ENCODE measurements at regions not wholly inside any gene's neighbourhood (a gene's known extent, or its start where the extent isn't known, plus 50 kb on each side); places are given as distances from the start of the nearest gene placed in this dataset.

DNA sequence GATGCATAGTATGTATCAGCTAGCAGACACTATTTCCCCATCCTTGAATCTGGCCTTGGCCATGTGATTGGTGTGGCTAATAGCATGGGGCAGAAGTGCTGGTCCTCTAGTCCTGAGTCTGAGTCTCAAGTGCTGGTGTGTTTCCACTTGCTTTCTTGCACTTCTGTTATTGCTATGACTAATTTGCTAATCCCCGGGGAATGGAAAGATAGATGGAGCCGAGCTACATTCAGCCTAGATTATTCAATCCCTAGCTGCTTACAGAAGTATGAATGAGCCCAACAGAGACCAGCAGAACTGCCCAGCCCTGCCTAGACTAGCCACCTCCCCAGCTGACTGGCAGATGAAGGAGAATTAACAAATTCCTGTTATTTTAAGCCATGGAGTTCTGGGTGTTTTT is 53.2 kb upstream of the SYPL1 start (continued):
- TF ChIP-seq, protein P1, sequence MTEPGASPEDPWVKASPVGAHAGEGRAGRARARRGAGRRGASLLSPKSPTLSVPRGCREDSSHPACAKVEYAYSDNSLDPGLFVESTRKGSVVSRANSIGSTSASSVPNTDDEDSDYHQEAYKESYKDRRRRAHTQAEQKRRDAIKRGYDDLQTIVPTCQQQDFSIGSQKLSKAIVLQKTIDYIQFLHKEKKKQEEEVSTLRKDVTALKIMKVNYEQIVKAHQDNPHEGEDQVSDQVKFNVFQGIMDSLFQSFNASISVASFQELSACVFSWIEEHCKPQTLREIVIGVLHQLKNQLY (CRISPR knock-in tag; IDR thresholded peaks at IDR 0.05): no peak
- TF ChIP-seq SOX15 (CRISPR knock-in tag; IDR thresholded peaks at IDR 0.05) (no peak), MXD4 (CRISPR knock-in tag; IDR thresholded peaks at IDR 0.05; ENCODE audit: borderline replicate concordance) (no peak), TEAD4 (CRISPR knock-in tag; IDR thresholded peaks at IDR 0.05) (no peak)
- TF ChIP-seq, protein P2, sequence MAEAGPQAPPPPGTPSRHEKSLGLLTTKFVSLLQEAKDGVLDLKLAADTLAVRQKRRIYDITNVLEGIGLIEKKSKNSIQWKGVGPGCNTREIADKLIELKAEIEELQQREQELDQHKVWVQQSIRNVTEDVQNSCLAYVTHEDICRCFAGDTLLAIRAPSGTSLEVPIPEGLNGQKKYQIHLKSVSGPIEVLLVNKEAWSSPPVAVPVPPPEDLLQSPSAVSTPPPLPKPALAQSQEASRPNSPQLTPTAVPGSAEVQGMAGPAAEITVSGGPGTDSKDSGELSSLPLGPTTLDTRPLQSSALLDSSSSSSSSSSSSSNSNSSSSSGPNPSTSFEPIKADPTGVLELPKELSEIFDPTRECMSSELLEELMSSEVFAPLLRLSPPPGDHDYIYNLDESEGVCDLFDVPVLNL (CRISPR knock-in tag; IDR thresholded peaks at IDR 0.05; ENCODE audit: borderline replicate concordance, low read depth): no peak
- TF ChIP-seq, protein P3, sequence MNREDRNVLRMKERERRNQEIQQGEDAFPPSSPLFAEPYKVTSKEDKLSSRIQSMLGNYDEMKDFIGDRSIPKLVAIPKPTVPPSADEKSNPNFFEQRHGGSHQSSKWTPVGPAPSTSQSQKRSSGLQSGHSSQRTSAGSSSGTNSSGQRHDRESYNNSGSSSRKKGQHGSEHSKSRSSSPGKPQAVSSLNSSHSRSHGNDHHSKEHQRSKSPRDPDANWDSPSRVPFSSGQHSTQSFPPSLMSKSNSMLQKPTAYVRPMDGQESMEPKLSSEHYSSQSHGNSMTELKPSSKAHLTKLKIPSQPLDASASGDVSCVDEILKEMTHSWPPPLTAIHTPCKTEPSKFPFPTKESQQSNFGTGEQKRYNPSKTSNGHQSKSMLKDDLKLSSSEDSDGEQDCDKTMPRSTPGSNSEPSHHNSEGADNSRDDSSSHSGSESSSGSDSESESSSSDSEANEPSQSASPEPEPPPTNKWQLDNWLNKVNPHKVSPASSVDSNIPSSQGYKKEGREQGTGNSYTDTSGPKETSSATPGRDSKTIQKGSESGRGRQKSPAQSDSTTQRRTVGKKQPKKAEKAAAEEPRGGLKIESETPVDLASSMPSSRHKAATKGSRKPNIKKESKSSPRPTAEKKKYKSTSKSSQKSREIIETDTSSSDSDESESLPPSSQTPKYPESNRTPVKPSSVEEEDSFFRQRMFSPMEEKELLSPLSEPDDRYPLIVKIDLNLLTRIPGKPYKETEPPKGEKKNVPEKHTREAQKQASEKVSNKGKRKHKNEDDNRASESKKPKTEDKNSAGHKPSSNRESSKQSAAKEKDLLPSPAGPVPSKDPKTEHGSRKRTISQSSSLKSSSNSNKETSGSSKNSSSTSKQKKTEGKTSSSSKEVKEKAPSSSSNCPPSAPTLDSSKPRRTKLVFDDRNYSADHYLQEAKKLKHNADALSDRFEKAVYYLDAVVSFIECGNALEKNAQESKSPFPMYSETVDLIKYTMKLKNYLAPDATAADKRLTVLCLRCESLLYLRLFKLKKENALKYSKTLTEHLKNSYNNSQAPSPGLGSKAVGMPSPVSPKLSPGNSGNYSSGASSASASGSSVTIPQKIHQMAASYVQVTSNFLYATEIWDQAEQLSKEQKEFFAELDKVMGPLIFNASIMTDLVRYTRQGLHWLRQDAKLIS (CRISPR knock-in tag; IDR thresholded peaks at IDR 0.05; ENCODE audit: borderline replicate concordance): no peak

DNA sequence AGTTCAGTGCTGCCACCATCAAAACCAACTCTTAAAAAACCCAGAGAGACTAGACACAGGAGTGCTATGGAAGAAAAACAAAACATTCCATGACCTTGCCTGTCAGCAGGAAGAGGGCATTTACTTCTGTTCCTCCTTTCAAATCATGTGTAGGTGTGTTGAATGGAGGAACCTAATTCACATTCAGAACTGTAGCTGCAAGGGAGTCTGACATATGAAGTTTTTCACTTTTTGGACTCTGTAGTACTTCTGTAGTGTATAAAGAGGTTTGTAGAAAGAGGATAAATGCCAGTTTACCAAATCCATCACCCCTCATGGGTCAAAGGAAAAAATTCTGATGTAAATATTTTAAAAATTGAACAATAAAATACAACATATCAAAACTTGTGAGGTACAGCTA is 51.1 kb upstream of the SYPL1 start:
- Mint-ChIP-seq H3K4me3 (no peak overlapping the region), H3K27ac (no peak overlapping the region), H3K4me1 (peaks cover 15% of the 10 kb centered on the region), H3K9me3 (peaks cover 23% of the 10 kb centered on the region), H3K27me3 (ENCODE audit: low read depth) (0 out of 2 replicates have a peak, but pooled peaks cover 3% of the 10 kb centered on the region), H3K36me3 (peaks cover 11% of the 10 kb centered on the region)
- ATAC-seq (no peak), DNase-seq (ENCODE audit: low spot score) (no peak)
- POLR2A ChIA-PET: no interaction called here
- CTCF ChIA-PET: interaction anchor here (1.0 to 1.8 kb wide), 2 partner anchors 9 to 14 kb away, joined by 3 to 6 read pairs; no protein-coding TSS in a partner anchor
- TF ChIP-seq, protein P4, sequence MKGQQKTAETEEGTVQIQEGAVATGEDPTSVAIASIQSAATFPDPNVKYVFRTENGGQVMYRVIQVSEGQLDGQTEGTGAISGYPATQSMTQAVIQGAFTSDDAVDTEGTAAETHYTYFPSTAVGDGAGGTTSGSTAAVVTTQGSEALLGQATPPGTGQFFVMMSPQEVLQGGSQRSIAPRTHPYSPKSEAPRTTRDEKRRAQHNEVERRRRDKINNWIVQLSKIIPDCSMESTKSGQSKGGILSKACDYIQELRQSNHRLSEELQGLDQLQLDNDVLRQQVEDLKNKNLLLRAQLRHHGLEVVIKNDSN (CRISPR knock-in tag; IDR thresholded peaks at IDR 0.05): no peak
- TF ChIP-seq CBFB (CRISPR knock-in tag; IDR thresholded peaks at IDR 0.05; ENCODE audit: low read depth): no peak
- TF ChIP-seq, protein P5, sequence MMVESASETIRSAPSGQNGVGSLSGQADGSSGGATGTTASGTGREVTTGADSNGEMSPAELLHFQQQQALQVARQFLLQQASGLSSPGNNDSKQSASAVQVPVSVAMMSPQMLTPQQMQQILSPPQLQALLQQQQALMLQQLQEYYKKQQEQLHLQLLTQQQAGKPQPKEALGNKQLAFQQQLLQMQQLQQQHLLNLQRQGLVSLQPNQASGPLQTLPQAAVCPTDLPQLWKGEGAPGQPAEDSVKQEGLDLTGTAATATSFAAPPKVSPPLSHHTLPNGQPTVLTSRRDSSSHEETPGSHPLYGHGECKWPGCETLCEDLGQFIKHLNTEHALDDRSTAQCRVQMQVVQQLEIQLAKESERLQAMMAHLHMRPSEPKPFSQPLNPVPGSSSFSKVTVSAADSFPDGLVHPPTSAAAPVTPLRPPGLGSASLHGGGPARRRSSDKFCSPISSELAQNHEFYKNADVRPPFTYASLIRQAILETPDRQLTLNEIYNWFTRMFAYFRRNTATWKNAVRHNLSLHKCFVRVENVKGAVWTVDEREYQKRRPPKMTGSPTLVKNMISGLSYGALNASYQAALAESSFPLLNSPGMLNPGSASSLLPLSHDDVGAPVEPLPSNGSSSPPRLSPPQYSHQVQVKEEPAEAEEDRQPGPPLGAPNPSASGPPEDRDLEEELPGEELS (CRISPR knock-in tag; IDR thresholded peaks at IDR 0.05): no peak
- TF ChIP-seq, protein P6, sequence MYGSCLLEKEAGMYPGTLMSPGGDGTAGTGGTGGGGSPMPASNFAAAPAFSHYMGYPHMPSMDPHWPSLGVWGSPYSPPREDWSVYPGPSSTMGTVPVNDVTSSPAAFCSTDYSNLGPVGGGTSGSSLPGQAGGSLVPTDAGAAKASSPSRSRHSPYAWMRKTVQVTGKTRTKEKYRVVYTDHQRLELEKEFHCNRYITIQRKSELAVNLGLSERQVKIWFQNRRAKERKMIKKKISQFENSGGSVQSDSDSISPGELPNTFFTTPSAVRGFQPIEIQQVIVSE (CRISPR knock-in tag; IDR thresholded peaks at IDR 0.05; ENCODE audit: borderline replicate concordance): no peak
- no peak for TF ChIP-seq SOX15 (CRISPR knock-in tag; IDR thresholded peaks at IDR 0.05)
- TF ChIP-seq ZNF423 (CRISPR knock-in tag; IDR thresholded peaks at IDR 0.05): no peak
- TF ChIP-seq HMGA2 (CRISPR knock-in tag; IDR thresholded peaks at IDR 0.05): no peak
- TF ChIP-seq, protein P7, sequence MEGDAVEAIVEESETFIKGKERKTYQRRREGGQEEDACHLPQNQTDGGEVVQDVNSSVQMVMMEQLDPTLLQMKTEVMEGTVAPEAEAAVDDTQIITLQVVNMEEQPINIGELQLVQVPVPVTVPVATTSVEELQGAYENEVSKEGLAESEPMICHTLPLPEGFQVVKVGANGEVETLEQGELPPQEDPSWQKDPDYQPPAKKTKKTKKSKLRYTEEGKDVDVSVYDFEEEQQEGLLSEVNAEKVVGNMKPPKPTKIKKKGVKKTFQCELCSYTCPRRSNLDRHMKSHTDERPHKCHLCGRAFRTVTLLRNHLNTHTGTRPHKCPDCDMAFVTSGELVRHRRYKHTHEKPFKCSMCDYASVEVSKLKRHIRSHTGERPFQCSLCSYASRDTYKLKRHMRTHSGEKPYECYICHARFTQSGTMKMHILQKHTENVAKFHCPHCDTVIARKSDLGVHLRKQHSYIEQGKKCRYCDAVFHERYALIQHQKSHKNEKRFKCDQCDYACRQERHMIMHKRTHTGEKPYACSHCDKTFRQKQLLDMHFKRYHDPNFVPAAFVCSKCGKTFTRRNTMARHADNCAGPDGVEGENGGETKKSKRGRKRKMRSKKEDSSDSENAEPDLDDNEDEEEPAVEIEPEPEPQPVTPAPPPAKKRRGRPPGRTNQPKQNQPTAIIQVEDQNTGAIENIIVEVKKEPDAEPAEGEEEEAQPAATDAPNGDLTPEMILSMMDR (IDR thresholded peaks at IDR 0.05): no peak
- TF ChIP-seq, protein P8, sequence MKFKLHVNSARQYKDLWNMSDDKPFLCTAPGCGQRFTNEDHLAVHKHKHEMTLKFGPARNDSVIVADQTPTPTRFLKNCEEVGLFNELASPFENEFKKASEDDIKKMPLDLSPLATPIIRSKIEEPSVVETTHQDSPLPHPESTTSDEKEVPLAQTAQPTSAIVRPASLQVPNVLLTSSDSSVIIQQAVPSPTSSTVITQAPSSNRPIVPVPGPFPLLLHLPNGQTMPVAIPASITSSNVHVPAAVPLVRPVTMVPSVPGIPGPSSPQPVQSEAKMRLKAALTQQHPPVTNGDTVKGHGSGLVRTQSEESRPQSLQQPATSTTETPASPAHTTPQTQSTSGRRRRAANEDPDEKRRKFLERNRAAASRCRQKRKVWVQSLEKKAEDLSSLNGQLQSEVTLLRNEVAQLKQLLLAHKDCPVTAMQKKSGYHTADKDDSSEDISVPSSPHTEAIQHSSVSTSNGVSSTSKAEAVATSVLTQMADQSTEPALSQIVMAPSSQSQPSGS (CRISPR knock-in tag; IDR thresholded peaks at IDR 0.05; ENCODE audit: borderline replicate concordance, low read depth): no peak
- TF ChIP-seq, protein P9, sequence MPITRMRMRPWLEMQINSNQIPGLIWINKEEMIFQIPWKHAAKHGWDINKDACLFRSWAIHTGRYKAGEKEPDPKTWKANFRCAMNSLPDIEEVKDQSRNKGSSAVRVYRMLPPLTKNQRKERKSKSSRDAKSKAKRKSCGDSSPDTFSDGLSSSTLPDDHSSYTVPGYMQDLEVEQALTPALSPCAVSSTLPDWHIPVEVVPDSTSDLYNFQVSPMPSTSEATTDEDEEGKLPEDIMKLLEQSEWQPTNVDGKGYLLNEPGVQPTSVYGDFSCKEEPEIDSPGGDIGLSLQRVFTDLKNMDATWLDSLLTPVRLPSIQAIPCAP (CRISPR knock-in tag; IDR thresholded peaks at IDR 0.05): no peak
- TF ChIP-seq ZNF396 (CRISPR knock-in tag; IDR thresholded peaks at IDR 0.05; ENCODE audit: borderline replicate concordance): no peak
- TF ChIP-seq, protein P10, sequence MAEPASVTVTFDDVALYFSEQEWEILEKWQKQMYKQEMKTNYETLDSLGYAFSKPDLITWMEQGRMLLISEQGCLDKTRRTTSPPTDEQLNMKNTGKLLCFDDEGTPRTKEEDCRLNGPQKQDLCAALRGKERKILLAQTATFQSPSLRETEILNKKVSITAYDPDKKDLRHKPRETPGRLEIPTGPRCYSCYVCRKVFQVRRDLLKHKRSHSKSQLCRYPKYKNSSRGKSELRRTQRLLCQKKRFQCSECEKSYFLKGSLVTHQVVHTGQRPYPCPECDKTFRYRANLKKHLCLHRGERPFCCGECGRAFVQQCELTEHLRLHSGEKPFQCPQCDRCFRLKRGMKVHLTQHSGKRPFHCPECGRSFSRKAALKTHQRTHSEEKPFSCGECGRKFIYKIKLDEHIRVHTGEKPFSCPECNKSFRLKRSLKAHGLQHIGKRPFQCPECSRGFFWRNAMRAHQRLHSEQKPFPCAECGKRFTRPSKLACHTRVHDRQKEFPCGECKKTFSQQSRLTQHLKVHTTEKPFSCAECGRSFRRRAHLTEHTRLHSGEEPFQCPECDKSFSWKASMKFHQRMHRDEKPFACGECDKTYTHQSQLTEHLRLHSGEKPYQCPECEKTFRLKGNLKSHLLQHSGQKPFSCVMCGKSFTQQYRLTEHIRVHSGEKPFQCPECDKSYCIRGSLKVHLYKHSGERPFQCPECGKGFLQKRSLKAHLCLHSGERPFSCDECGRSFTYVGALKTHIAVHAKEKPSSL (CRISPR knock-in tag; conservative IDR thresholded peaks at IDR 0.05): no peak
- TF ChIP-seq JUN (CRISPR knock-in tag; IDR thresholded peaks at IDR 0.05): no peak

Measured in WTC11 (cell line).